OCI-LY7 (cell line): ENCODE measurements at regions not wholly inside any gene's neighbourhood (a gene's known extent, or its start where the extent isn't known, plus 50 kb on each side); places are given as distances from the start of the nearest gene placed in this dataset.

Experiments used
- CTCF ChIP-seq: fragments of 200-600 bp; sonication (generic); conservative IDR thresholded peaks from 2 replicates; pipeline ENCODE4 v1.5.1; 2014; ENCODE audit warnings: mild to moderate bottlenecking, antibody characterized with exemption, low read length, moderate library complexity, mixed read lengths
- EZH2phosphoT487 ChIP-seq: fragments of 200-600 bp; sonication (generic); IDR thresholded peaks from 2 replicates; pipeline ENCODE4 v1.6.1; 2018; ENCODE audit warnings: low read depth, borderline replicate concordance, mild to moderate bottlenecking, mixed run types, antibody characterized with exemption, low read length, moderate library complexity, mixed read lengths

GRCh38 chr5:96157841-96158291, 196.2 kb upstream of the ELL2 start:
- TF ChIP-seq CTCF (no peak), EZH2phosphoT487 (no peak)
